NCI-H146 treated with DMSO at 0.1 percent for 48 hours (cell line): ENCODE measurements at regions not wholly inside any gene's neighbourhood (a gene's known extent, or its start where the extent isn't known, plus 50 kb on each side); places are given as distances from the start of the nearest gene placed in this dataset.

Source experiments
- DNase-seq: peaks from one replicate; lab custom pipeline; 2025; ENCODE audit not compliant: unreplicated experiment; lab: John Stamatoyannopoulos, UW

DNA sequence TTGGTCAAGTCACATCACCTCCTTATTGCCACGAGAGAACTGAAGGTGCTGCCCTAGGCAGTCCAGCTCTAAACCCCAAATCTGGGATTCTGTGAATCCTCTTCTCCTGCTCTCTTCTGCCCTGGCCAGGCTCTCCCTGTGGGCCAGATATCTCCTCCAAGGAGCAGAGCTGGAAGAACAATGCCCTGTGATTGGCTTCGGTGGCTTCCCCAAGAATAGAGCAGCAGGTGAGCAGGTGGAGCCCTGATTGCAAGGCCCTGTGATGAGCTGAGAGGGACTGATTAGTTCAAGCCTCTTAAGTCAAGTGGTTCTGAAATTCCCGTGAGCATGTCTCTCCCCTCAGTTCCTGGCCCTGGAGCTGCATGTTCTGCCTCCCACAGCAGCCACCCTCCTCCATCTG lies 175.3 kb upstream of the BRINP1 start:
- DNase-seq: no peak

DNA sequence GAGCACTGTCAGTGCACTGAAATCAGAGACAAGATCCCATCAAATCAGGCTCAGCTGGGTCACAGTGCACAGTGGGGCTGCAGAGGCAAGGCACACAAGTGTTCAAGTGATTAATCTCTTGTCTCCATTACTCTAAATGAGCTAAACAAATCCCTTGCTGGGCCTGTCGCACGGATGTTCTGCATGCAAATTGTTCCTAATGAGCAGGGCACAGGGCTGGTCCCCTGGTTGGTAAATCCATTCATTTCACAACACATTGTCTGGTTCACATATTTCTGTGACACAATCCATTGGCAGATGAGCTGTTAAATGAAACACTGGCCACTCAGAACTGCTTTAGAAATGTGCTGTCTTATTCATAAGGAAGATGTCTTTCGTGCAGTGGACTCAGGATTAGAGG lies 167.9 kb upstream of the BRINP1 start:
- no peak for DNase-seq

DNA sequence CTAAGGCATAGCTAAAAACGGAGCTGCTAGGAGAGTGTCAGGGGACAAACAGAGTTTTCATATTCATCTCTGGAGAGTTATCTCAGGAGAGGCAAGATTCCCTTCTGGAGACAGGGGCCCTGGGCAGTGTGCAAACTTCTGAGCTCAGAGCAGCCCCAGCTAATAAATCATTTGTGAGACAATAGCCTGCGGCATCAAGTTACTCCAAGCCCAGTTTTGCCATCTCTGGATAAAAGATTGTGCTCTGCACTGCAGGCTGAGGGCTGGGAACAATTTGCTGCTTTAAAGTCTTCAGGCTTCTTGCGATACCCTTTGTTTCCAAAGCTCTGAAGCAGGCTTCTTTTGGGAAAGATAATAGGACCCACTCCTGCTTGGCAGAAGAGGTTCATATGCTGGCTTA lies 164.3 kb upstream of the BRINP1 start:
- DNase-seq: no peak

DNA sequence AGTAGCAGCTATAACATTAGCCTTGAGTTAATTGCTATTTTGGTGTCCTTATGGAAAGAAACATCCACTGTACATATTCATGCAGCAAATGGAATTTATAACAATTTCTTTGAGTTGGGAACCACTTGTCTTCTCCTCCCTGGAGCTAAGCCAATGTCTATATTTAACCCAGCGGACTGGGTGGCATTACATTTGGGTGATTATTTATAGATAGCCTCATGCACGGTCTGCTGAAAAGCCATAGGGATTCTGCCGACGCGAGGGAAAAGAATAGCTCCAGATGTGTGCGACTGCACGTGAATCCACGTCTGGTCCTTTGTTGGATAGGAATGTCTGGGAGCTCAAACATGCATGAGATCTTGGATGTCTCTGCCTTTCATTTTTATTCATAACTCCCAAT lies 157.5 kb upstream of the BRINP1 start:
- no peak for DNase-seq

DNA sequence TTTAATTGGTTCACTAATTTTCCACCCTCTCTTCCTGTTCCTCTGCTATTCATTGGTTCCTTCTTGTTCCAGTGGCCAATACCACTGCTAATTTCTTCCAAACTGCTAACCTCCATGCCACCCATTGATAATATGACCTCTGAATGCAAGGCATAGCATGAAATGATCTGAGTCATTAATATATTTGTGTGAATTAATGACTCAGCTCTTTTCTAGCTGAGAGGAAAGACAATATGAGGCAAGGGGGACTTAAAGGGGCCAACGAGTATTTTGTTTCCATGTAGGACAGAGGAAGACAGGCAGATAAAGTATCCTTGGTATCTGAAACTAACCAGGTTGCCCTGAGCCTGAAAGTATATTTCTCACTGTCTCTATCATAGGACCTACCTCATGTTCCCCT lies 154.3 kb upstream of the BRINP1 start:
- no peak for DNase-seq

DNA sequence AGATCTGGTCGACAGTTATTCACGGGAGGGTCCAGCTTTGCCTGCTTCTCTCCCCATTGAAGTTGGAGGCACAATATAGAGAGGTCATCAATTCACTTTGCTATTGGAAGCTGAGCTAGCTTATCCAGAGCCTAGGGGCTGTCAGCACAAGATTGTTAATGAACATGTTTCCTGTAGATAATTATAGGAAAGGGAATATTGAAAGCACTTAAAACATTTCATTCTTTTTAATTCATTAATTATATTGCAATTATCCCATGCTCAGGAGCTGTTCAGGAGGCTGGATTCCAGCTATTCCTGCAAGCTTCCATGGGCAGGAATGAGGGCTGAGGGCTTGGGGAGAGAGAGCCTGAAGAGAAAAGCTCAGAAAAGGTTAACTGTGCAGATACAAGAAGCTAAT lies 153.1 kb upstream of the BRINP1 start:
- no peak for DNase-seq

DNA sequence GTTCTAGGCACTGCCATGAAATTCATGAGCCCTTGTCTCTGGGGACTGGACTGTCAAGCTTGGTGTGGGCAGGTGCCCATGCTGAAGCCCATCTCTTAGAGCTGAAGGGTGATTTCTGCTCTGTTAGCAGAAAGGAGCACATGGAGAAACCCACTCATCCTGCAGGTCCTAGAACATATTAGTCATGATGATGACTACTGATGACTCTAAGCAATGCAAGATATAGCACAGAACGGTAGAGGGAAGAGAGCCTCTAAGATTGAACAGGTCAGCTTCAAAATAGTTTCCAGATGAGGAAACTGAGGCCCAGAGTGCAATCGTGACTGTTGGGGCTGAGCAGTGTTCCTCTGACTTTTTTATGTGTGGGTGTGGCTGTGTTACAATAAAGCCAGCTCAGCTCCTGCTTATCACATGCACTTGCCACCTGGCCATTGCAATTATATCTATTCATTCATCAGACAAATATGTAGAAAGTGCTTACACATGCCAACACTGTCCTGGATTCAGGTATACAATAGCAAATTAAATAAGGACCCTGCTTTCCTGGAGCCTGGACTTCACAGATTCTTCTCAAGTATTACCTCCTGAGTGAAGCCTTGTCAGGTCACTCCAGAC lies 140.2 kb upstream of the BRINP1 start:
- no peak for DNase-seq

DNA sequence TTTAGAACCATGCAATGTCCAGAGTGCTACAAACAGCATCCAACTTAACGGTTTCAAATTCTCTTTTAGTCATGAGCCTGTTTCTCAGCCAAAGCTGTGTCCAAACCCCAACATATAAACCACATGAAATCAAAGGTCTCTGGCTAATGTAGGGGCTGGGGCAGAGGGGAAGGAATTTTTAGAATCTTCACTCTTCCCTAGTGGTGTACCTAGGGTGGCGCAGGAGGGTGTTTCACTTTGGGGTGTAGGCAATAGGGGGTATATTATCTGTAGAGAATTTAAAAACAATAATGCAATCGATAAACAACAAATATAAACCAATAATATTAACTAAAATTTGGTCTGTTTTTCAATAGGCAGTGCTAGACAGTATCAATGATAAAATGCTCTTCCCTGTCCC lies 132.1 kb upstream of the BRINP1 start:
- no peak for DNase-seq

DNA sequence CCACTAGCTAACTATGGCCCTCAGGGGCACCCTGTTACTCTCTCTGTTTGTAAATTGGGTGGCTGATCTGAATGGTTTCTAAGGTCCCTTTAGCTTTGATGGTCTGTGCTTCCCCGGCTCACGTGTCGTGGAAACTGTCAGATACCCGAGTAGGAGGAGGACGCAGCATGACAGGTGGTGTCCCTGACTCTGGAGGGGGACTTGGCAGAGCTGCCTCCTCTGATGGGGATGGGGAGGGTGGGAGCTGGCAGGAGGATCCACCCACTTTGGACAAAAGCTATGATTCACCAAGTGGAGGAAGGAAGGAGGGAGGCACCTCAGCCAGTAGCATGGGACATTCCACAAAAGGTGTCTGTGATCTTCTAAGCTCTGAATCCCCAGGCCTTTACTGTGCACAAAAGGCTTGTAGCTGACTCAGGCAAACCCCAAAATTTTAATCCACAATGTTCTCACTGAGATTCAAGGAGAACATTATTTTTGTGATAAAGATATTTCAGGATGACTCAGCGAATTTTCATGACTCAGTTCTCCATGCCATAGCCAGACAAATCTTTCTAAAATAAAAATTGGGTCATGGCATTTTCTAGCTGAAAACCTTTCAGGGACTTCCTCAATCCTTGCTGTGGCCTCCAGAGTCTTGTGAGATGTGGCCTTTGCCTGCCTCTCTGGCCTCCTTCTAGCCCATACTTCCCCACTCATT lies 131.0 kb upstream of the BRINP1 start:
- no peak for DNase-seq

DNA sequence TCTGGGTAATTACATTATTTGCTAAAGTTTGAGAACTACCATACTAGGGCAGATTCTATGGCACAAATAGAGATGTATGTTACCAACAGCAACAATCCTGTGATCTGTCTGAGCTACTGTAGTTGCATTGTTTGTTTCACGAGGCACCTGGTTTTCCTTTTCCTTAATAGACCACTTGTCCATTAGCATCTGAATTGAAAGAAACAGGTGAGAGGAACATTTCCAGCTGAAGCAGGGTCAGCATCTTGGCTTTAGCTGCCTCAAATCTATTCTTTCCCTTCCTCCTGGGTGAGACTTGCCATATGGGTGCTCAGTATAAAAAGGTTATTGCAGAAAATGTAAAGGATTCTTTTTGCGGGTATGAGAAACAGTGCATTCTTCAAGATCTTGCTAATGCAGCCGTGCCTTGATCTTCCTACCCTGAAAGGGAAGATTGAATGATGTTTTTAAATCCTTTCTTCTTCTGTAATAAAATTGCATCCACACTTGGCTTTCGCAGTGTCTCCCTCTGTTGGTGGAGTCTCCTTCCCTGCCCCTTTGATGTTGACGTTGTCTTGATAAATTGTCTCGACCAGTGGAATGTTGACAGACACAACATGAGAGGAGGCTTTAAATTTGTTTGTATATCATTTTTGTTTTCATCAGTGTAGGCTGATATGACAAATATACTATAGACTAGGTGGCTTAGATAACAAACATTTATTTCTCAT lies 118.0 kb upstream of the BRINP1 start:
- no peak for DNase-seq

DNA sequence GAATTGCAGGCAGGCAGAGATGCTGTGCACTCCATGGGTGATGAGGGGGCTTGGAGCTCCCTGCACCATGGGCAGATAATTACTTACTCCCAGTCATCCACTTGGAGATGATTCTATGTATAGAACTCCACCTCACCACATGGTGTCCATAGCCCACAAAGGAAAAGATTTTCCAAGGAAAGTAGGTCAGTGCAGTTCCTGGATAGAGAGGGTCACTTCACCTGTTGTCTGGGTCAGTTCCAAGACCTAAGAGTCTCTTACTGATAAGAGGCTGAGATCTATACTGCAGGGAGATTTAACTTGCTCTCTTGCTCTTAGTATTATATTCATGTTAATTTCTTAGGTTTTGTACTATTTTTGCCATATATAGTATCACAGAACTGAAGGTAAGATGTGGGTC lies 113.9 kb upstream of the BRINP1 start:
- DNase-seq: no peak

DNA sequence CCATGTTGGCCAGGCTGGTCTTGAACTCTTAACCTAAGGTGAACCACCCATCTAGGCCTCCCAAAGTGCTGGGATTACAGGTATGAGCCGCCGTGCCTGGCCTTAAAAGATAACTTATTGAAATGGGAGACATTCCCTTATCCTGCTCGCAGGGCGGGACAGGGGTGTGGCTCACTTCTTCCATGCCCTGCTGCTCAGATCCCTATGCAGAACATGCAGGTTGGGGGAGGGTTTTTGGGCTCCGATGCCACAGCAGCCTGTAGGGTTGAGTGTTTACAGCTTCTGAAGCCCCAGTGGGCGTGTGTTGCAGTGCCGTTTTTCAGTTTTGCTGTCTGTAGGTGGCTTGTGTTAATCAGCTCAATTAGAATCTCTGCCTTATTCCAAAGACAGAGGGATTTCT lies 108.0 kb upstream of the BRINP1 start:
- no peak for DNase-seq

DNA sequence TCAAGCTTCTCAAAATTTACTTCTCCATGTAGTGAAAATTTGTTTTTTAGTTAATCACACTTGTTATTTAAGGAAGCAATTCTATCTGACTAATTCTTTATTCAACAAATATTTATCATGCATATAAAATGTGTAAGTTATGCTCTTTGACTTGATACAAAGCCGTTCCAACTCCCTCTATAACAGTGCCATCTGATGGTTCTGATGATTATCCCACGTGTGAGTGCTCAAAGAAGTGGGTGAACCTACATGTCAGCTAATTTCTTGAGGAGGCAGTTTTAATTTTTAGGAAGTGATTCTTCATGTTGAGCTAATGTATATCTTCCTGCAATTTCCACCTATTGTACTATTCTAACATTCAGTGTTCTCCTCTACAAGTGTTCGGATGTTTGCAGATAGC lies 88.8 kb upstream of the BRINP1 start:
- DNase-seq: no peak

DNA sequence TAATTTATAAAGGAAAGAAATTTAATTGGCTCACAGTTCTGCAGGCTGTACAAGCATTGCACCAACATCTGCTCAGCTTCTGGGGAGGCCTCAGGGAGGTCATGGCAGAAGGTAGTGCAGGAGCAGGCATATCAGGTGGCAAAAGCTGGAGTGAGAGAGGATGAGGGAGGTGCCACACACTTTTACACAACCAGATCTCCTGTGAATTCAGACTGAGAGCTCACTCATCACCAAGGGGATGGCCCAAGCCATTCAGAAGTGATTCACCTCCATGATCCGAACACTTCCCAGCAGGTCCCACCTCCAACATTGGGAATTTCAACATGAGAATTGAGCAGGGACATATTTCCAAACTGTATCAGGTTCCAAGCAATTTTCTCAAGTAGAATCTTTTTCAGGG lies 84.7 kb upstream of the BRINP1 start:
- DNase-seq: no peak

DNA sequence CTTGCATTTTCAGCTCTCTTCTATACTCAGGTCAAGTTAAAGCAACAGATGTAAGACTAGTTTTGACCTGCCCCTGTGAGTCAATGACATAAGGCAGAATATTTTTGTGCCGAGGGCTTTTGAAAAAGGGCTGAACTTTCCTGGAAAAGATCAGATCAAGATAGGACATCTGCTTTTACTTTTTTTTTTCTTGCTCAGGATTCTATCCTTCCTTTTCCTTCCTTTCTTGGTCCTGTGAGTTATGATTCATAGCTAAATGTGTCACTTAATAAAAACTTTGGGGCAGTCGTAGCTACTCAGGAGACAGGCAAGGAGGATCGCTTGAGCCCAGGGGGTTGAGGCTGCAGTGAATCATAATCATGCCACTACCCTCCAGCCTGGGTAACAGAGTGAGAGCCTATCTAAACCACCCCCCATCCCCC lies 84.3 kb upstream of the BRINP1 start:
- DNase-seq: no peak

DNA sequence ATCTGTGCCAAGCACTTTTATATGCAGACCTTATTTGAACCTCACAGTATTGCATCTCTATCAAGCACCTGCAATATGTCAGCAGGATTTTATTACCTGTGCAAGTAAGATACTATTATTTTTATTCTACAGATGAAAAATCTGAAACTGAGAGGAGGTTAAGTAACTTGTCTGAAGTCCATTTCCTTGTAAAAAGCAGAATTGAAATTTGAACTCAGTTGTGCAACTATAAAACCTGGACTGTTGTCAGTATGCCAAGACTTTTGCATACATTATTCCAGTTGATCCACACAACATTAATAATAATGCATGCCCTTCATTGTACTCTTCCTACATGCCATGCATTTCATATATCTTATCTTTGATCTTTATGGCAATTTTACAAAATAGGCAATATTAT lies 82.2 kb upstream of the BRINP1 start:
- no peak for DNase-seq

DNA sequence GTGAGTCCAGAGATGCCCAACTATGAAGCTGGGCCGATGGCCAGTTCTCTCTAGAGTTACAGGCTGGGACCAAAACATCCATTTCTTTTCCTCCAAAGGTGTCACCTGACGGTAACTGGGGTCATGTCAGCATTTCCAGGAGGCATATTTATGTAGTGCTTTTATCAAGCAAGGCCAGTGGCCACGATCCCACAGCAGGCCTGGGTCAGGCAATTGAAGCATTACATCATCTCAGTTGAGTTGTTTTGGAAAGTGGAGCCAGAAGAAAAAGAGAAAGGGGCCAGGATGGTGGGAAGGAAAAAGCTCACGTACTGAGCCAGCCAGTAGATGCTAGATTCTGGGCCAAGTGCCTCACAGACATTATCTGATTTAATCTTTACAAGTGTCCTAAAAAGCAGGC lies 73.9 kb upstream of the BRINP1 start:
- no peak for DNase-seq

DNA sequence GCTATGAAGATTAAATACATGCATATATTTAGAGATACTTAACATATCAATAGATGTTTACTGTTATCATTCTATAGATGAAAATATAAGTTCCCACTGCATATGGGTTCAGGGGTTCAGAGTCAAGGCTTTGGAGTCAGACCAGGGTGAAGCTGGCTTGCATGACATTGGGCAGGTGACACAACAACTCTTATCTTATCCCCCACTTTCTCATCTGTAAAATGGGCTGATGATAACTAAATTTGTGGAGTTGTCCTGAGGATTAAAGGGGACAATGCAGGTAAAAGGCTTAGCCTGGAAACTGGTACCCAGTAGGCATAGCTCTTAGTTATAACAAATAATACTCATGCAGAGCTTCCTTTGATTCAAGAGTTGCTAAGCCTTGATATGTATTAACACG lies 72.6 kb upstream of the BRINP1 start:
- no peak for DNase-seq

DNA sequence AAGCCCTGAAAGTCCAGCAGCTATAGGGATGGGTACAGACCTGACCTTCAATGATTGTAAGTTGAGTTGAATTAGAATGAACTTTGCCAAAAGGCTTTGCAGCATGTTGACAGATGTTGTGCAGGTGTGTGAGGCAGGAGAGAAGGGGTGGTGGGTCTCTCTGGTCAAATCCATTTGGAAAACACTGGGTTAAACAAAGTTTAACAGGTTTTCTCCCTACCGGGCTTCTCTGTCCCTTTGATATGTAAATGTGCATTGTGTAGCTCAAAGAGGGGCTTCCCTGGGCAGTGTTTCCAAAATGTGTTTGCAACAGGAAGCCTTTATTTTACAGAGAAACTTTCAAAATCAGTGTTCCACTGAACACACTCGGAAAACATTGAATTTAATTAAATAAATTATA lies 72.1 kb upstream of the BRINP1 start:
- DNase-seq: no peak

DNA sequence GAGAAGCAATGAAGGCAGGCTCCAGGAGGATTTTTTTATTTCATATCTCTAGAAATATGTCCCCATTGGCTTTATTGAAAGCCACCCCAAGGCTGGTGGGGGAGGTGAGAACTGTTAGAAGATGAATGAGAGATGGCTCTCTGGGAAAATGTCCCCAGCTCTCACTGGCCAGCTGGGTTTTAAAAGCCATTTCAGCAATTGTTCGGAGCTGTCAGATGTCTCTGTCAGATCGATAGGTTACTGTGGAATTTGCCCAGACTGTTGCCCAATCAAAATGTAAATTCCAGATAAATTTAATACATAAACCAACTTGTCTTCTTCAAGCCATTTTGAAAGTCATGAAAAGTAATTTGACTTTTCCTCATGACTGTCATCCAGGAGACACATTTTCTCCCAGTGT lies 67.0 kb upstream of the BRINP1 start:
- no peak for DNase-seq

DNA sequence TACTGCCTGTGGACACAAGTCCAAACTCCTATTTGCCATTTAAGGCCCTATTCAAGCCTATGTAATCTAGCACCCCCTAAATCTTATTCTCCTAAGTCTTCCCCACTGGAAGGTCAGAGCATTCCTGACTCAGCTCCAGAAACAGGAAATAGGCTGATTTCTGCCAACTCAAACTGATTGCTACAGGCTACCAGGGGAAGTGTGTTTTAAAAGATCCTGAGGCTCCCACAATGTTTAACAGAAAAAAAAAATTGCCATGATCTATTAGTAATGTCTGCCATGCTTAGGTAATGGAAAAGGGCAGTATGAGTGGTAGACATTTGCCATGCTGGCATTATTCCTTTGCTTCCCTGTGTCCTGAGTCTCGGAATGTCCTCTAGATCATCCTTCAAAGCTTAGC lies 65.8 kb upstream of the BRINP1 start:
- no peak for DNase-seq

DNA sequence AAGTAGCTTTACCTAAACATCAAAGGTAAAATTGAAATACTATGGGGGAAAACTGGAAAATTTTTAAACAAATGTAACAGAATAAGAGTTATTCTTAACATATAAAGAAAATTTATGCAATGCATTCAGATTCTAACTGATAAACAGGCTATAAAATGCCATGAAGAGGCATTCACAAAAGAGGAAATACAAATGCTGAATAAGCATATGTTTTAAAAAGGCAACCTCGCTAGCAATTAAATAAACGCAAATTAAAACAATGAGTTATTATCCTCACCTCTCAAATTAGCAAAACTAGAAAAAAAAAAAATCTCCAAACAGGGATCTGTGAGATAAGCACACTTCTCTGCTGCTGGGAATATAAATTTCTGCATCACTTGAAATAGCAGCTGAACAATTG lies 63.2 kb upstream of the BRINP1 start:
- no peak for DNase-seq

DNA sequence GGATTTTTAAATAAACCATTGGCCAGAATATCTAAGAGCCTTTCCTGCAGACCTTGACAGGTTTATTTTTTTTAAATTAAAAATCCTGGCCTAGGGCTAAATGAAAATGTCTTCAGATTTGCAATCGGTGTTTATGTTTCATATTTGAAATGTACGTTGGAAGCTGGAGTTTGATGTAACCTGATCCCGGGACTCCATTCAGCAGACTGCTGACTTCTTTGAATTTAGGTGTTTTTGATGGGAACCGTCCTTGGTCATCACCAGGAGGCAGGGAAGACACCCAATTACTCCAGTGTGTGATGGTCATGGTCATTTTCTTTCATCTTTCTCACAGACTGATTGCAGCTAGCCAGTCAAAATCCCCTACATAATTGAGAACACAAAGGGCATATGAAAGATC lies 60.1 kb upstream of the BRINP1 start:
- no peak for DNase-seq
